ENCODE measurements at regions not wholly inside any gene's neighbourhood (a gene's known extent, or its start where the extent isn't known, plus 50 kb on each side); places are given as distances from the start of the nearest gene placed in this dataset.
"Not testable (repeated sequence)": the region's sequence is repeated elsewhere in the genome, so short reads cannot be mapped to it uniquely, and the experiment has no call there.

DNA sequence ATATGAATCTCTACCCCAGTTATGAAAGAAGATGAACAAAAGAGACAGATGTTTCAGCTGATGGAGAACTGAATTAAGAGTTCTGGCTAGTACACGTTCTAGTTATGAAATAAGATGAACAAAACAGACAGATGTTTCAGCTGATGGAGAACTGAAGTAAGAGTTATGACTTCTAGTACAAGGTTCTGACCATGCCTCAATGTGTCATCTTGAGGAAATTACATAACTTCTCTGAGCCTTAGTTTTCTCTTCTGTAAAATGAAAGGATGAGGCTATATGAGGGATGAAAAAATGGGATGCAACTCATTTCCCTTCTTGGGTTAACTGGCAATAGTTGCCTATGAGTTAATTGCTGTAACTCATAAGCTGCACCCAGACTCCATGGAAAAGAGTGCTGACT is 92.9 kb upstream of the WDR75 start:
- no peak for DNase-seq
- intact Hi-C loops (cut with DNase I, micrococcal nuclease), result loop anchor here (5.0 kb wide), 3 partner anchors 106 to 821 kb away; no protein-coding TSS in a partner anchor
- CTCF ChIA-PET, result interaction anchor here (0.6 to 1.4 kb wide), 2 partner anchors 12 to 844 kb away, joined by 3 read pairs; no protein-coding TSS in a partner anchor
- no peak overlapping the region for H3K4me3 Mint-ChIP-seq
- no peaks in the 10 kb centered on the region for H3K27me3 Mint-ChIP-seq
- TF ChIP-seq, protein P1, sequence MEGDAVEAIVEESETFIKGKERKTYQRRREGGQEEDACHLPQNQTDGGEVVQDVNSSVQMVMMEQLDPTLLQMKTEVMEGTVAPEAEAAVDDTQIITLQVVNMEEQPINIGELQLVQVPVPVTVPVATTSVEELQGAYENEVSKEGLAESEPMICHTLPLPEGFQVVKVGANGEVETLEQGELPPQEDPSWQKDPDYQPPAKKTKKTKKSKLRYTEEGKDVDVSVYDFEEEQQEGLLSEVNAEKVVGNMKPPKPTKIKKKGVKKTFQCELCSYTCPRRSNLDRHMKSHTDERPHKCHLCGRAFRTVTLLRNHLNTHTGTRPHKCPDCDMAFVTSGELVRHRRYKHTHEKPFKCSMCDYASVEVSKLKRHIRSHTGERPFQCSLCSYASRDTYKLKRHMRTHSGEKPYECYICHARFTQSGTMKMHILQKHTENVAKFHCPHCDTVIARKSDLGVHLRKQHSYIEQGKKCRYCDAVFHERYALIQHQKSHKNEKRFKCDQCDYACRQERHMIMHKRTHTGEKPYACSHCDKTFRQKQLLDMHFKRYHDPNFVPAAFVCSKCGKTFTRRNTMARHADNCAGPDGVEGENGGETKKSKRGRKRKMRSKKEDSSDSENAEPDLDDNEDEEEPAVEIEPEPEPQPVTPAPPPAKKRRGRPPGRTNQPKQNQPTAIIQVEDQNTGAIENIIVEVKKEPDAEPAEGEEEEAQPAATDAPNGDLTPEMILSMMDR (IDR thresholded peaks at IDR 0.05), result no peak
- no peak overlapping the region for H3K27ac Mint-ChIP-seq
- no peak for ATAC-seq (ENCODE audit: poor library complexity)
- H3K4me3 ChIP-seq (ENCODE audit: low read length), result no peak overlapping the region
- no peak overlapping the region for H3K27ac ChIP-seq (ENCODE audit: low read depth in 1 of 2, low read length in 2 of 2)
- no peaks in the 10 kb centered on the region for H3K9me3 Mint-ChIP-seq
- no peaks in the 10 kb centered on the region for H3K36me3 Mint-ChIP-seq (ENCODE audit: low read depth)
- POLR2A ChIA-PET, result interaction anchor here (0.7 to 0.9 kb wide), 2 partner anchors 205 to 858 kb away, joined by 3 read pairs; no protein-coding TSS in a partner anchor
- no peaks in the 10 kb centered on the region for H3K27me3 ChIP-seq (ENCODE audit: control insufficient read depth in 1 of 2, insufficient read depth in 2 of 2, low read length in 2 of 2)
- H3K4me1 Mint-ChIP-seq (ENCODE audit: low read depth), result peaks cover 14% of the 10 kb centered on the region
- no peaks in the 10 kb centered on the region for H3K9me3 ChIP-seq (ENCODE audit: control insufficient read depth in 1 of 2, insufficient read depth in 1 of 2, low read length in 2 of 2)
- H3K4me1 ChIP-seq (ENCODE audit: insufficient read depth, low read length), result no peaks in the 10 kb centered on the region
- no peaks in the 10 kb centered on the region for H3K36me3 ChIP-seq (ENCODE audit: insufficient read depth, low read length)

DNA sequence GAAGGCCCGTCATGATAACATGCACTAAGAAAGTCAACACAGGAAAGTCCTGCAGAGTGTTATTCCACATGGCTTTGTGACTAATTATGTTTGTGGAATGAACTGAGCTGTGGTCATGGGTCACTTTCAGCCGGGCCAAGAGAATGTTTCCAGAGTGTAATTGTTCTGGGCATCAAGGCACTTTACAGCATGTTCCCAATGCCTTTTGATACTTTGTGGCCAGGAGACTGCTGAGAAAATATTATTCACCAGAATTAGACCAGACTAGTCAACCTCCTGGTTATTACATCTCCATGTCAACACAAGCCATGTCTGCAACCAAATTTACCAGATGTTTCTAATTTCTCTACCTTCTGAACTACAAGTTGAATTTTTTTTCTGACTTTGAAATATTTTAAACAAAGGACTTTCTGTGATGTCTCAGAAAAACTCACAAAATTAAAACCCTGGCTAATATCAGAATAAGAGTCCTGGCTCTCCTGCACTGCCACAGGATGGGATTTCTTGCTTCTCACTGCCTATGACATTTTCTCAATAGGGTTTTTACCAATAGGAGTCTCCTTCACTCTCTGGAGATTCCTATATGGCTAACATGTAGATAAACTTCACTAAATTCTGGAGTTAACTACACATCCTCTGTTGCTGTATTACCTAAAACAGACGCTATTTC is 90.6 kb upstream of the WDR75 start:
- Histone ChIP-seq H3K9me3 (ENCODE audit: control insufficient read depth in 1 of 2, insufficient read depth in 1 of 2, low read length in 2 of 2) (no peaks in the 10 kb centered on the region), H3K4me3 (ENCODE audit: low read length) (no peak overlapping the region), H3K27me3 (ENCODE audit: control insufficient read depth in 1 of 2, insufficient read depth in 2 of 2, low read length in 2 of 2) (no peaks in the 10 kb centered on the region), H3K36me3 (ENCODE audit: insufficient read depth, low read length) (no peaks in the 10 kb centered on the region), H3K4me1 (ENCODE audit: insufficient read depth, low read length) (no peaks in the 10 kb centered on the region), H3K27ac (ENCODE audit: low read depth in 1 of 2, low read length in 2 of 2) (no peak overlapping the region)
- no peak overlapping the region for H3K27ac Mint-ChIP-seq
- peaks cover 14% of the 10 kb centered on the region for H3K4me1 Mint-ChIP-seq (ENCODE audit: low read depth)
- H3K9me3 Mint-ChIP-seq, result no peaks in the 10 kb centered on the region
- DNase-seq, result no peak
- no peak for ATAC-seq (ENCODE audit: poor library complexity)
- ChIA-PET CTCF (no interaction called here), POLR2A (no interaction called here)
- H3K4me3 Mint-ChIP-seq, result no peak overlapping the region
- TF ChIP-seq, protein P1 (IDR thresholded peaks at IDR 0.05), result no peak
- no peaks in the 10 kb centered on the region for H3K27me3 Mint-ChIP-seq
- intact Hi-C loops (cut with DNase I, micrococcal nuclease), result no loop called here
- no peaks in the 10 kb centered on the region for H3K36me3 Mint-ChIP-seq (ENCODE audit: low read depth)

DNA sequence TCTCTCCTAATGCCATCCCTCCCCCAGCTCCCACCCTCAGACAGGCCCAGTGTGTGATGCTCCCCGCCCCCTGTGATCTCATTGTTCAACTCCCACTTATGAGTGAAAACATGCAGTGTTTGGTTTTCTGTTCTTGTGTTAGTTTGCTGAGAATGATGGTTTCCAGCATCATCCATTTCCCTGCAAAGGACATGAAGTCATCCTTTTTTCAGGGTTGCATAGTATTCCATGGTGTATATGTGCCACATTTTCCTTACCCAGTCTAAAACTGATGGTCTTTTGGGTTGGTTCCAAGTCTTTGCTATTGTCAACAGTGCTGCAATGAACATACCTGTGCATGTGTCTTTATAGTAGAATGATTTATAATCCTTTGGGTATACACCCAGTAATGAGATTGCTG is 89.3 kb upstream of the WDR75 start:
- H3K36me3 Mint-ChIP-seq (ENCODE audit: low read depth); H3K4me1 ChIP-seq (ENCODE audit: insufficient read depth, low read length); H3K27ac Mint-ChIP-seq; POLR2A ChIA-PET; intact Hi-C loops (cut with DNase I, micrococcal nuclease); H3K4me1 Mint-ChIP-seq (ENCODE audit: low read depth); H3K27ac ChIP-seq (ENCODE audit: low read depth in 1 of 2, low read length in 2 of 2); H3K36me3 ChIP-seq (ENCODE audit: insufficient read depth, low read length); DNase-seq; H3K9me3 ChIP-seq (ENCODE audit: control insufficient read depth in 1 of 2, insufficient read depth in 1 of 2, low read length in 2 of 2); H3K27me3 Mint-ChIP-seq; H3K4me3 ChIP-seq (ENCODE audit: low read length); ATAC-seq (ENCODE audit: poor library complexity); H3K27me3 ChIP-seq (ENCODE audit: control insufficient read depth in 1 of 2, insufficient read depth in 2 of 2, low read length in 2 of 2); H3K4me3 Mint-ChIP-seq; H3K9me3 Mint-ChIP-seq; CTCF ChIA-PET: not testable (repeated sequence)

DNA sequence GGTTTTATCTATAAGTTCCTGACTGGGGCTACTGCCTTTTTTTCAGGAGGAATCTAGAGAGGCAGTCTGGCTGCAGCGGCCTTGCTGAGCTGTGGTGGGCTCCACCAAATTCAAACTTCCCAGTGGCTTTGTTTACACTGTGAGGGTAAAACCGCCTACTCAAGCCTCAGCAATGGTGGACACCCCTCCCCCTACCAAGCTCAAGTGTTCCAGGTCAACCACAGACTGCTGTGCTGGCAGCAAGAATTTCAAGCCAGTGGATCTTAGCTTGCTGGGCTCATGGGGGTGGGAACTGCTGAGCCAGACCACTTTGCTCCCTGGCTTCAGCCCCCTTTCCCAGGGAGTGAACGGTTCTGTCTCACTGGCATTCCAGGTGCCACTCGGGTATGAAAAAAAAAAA is 83.9 kb upstream of the WDR75 start:
- intact Hi-C loops (cut with DNase I, micrococcal nuclease); H3K9me3 ChIP-seq (ENCODE audit: control insufficient read depth in 1 of 2, insufficient read depth in 1 of 2, low read length in 2 of 2); H3K27me3 ChIP-seq (ENCODE audit: control insufficient read depth in 1 of 2, insufficient read depth in 2 of 2, low read length in 2 of 2); H3K27ac ChIP-seq (ENCODE audit: low read depth in 1 of 2, low read length in 2 of 2); H3K27ac Mint-ChIP-seq; DNase-seq; H3K36me3 ChIP-seq (ENCODE audit: insufficient read depth, low read length); CTCF ChIA-PET; H3K9me3 Mint-ChIP-seq; H3K27me3 Mint-ChIP-seq; ATAC-seq (ENCODE audit: poor library complexity); H3K4me1 Mint-ChIP-seq (ENCODE audit: low read depth); H3K4me3 ChIP-seq (ENCODE audit: low read length); H3K36me3 Mint-ChIP-seq (ENCODE audit: low read depth); H3K4me3 Mint-ChIP-seq; H3K4me1 ChIP-seq (ENCODE audit: insufficient read depth, low read length); POLR2A ChIA-PET: not testable (repeated sequence)

All from CD4-positive, alpha-beta T cell (primary cell).